Suprapubic skin (tissue), 4 donors: ENCODE measurements at regions not wholly inside any gene's neighbourhood (a gene's known extent, or its start where the extent isn't known, plus 50 kb on each side); places are given as distances from the start of the nearest gene placed in this dataset.
"Not testable (repeated sequence)": the region's sequence is repeated elsewhere in the genome, so short reads cannot be mapped to it uniquely, and the experiment has no call there.

Experiments
- CTCF ChIP-seq, 2 donors: fragments of 200-600 bp in 1 of 2; fragments of 450-650 bp in 1 of 2; sonication (generic) in 1 of 2; IDR thresholded peaks; one replicate each; pipeline ENCODE4 v1.5.1; 2016 to 2019; ENCODE audit warnings: antibody characterized with exemption in 2 of 2, mild to moderate bottlenecking in 1 of 2, moderate library complexity in 1 of 2
- POLR2A ChIP-seq, 2 donors: fragments of 450-650 bp; IDR thresholded peaks; one replicate each; pipeline ENCODE4 v1.6.1; 2017; ENCODE audit warnings: antibody characterized with exemption in 2 of 2, mild to moderate bottlenecking in 2 of 2, moderate library complexity in 2 of 2
- POLR2AphosphoS5 ChIP-seq, 3 donors: sonication (generic); formaldehyde crosslinking; IDR thresholded peaks; one replicate each; pipeline ENCODE4 v1.6.1; 2017; ENCODE audit warnings: antibody characterized with exemption in 3 of 3

- not testable (repeated sequence) for TF ChIP-seq POLR2AphosphoS5, POLR2A, CTCF (IDR thresholded peaks at IDR 0.05)
These were observed 109.4 kb downstream of the ZNF267 start for GRCh38 chr16:31982986-31983385.
